IMR-90 (cell line): ENCODE measurements at regions not wholly inside any gene's neighbourhood (a gene's known extent, or its start where the extent isn't known, plus 50 kb on each side); places are given as distances from the start of the nearest gene placed in this dataset.

ENCODE experiments used
- ATAC-seq: fragments of 200-7000 bp; cut with Tn5 transposase; 2 replicates; pipeline ENCODE4 v1.9.1; 2020; ENCODE audit warnings: low read depth, mild to moderate bottlenecking, moderate library complexity
- BruUV-seq: library from RNA; stranded (reverse); fragments of 400-500 nt; replicated peaks from 2 replicates; lab custom pipeline; 2021; lab: Mats Ljungman, UMichigan
- CTCF ChIA-PET: fragments of 300-600 bp; formaldehyde crosslinking; extraction: SDS; loops from one replicate; lab custom pipeline; 2021; ENCODE audit warnings: antibody characterized with exemption; lab: Yijun Ruan, JAX
- POLR2A ChIA-PET: fragments of 300-600 bp; sonication (Branson Sonifier 250); formaldehyde crosslinking; loops from one replicate; lab custom pipeline; 2022; ENCODE audit warnings: antibody characterized with exemption; ENCODE audit not compliant: unreplicated experiment; lab: Charles Lee
- DNase-seq: peaks from one replicate; pipeline ENCODE4 v3.0.0; 2013
- H2AFZ ChIP-seq: replicated peaks from 2 replicates; pipeline ENCODE3; 2013; ENCODE audit warnings: low read length, mild to moderate bottlenecking; ENCODE audit not compliant: poor library complexity
- H2AK5ac ChIP-seq: 2 replicates; pipeline ENCODE4 v1.6.1; 2013; ENCODE audit warnings: low read depth, low read length, inconsistent platforms
- H2AK9ac ChIP-seq: replicated peaks from 2 replicates; pipeline ENCODE3; 2013; ENCODE audit warnings: mild to moderate bottlenecking, low read depth, low read length, moderate library complexity; ENCODE audit not compliant: poor library complexity
- H2BK120ac ChIP-seq: 2 replicates; pipeline ENCODE4 v1.6.1; 2013; ENCODE audit warnings: low read depth, low read length, inconsistent platforms
- H2BK15ac ChIP-seq: 3 replicates; pipeline ENCODE4 v1.6.1; 2013; ENCODE audit warnings: low read depth, low read length, inconsistent platforms
- H2BK20ac ChIP-seq: 2 replicates; pipeline ENCODE4 v1.6.1; 2013; ENCODE audit warnings: low read depth, mild to moderate bottlenecking, inconsistent platforms, low read length, moderate library complexity
- H2BK5ac ChIP-seq: 2 replicates; pipeline ENCODE4 v1.6.1; 2013; ENCODE audit warnings: mild to moderate bottlenecking, low read depth, low read length, inconsistent platforms; ENCODE audit not compliant: poor library complexity, severe bottlenecking
- H3K14ac ChIP-seq: replicated peaks from 2 replicates; pipeline ENCODE4 v1.6.1; 2013; ENCODE audit warnings: low read depth, low read length, inconsistent platforms
- H3K18ac ChIP-seq: 2 replicates; pipeline ENCODE4 v1.6.1; 2013; ENCODE audit warnings: low read depth, low read length, control low read depth
- H3K23ac ChIP-seq: 2 replicates; pipeline ENCODE4 v1.6.1; 2013; ENCODE audit warnings: low read depth, low read length, inconsistent platforms
- H3K27ac ChIP-seq: 2 replicates; pipeline ENCODE4 v1.5.1; 2013; ENCODE audit warnings: mild to moderate bottlenecking, control low read depth, low read length; ENCODE audit not compliant: insufficient read depth
- H3K27me3 ChIP-seq: 2 replicates; pipeline ENCODE4 v1.6.1; 2013; ENCODE audit warnings: low read length; ENCODE audit not compliant: control insufficient read depth, insufficient read depth
- H3K36me3 ChIP-seq: 2 replicates; pipeline ENCODE4 v1.6.1; 2013; ENCODE audit warnings: low read length, mixed read lengths; ENCODE audit not compliant: control insufficient read depth, insufficient read depth
- H3K4ac ChIP-seq: 2 replicates; pipeline ENCODE4 v1.6.1; 2013; ENCODE audit warnings: low read depth, low read length, inconsistent platforms
- H3K4me1 ChIP-seq: 2 replicates; pipeline ENCODE4 v1.6.1; 2013; ENCODE audit warnings: low read length, mixed read lengths; ENCODE audit not compliant: control insufficient read depth, insufficient read depth
- H3K4me2 ChIP-seq: 2 replicates; pipeline ENCODE4 v1.6.1; 2013; ENCODE audit warnings: low read depth, mild to moderate bottlenecking, control low read depth, low read length, moderate library complexity
- H3K4me3 ChIP-seq: 2 replicates; pipeline ENCODE4 v1.5.1; 2013; ENCODE audit warnings: low read depth, mild to moderate bottlenecking, control low read depth, low read length, moderate library complexity; ENCODE audit not compliant: insufficient read depth
- H3K56ac ChIP-seq: 2 replicates; pipeline ENCODE4 v1.6.1; 2013; ENCODE audit warnings: low read length, inconsistent platforms; ENCODE audit not compliant: insufficient read depth; ENCODE audit errors: extremely low read depth
- H3K79me1 ChIP-seq, 2 experiments: 2 replicates each; pipeline ENCODE4 v1.6.1; 2013; ENCODE audit warnings: low read length in 2 of 2, inconsistent platforms in 1 of 2, low read depth in 1 of 2
- H3K9ac ChIP-seq: 2 replicates; pipeline ENCODE4 v1.6.1; 2013; ENCODE audit warnings: low read depth, low read length, control low read depth
- H3K9me1 ChIP-seq: 2 replicates; pipeline ENCODE4 v1.6.1; 2013; ENCODE audit warnings: low read length, inconsistent platforms; ENCODE audit not compliant: insufficient read depth
- H3K9me3 ChIP-seq: 2 replicates; pipeline ENCODE4 v1.6.1; 2013; ENCODE audit warnings: low read length; ENCODE audit not compliant: control insufficient read depth, insufficient read depth
- H4K20me1 ChIP-seq: 2 replicates; pipeline ENCODE4 v1.6.1; 2013; ENCODE audit warnings: low read length, inconsistent platforms; ENCODE audit not compliant: insufficient read depth
- H4K5ac ChIP-seq: 2 replicates; pipeline ENCODE4 v1.6.1; 2013; ENCODE audit warnings: mild to moderate bottlenecking, low read depth, low read length, control low read depth
- H4K8ac ChIP-seq, 2 experiments: 2 replicates each; pipeline ENCODE4 v1.6.1; 2013; ENCODE audit warnings: low read depth in 2 of 2, low read length in 2 of 2, control low read depth in 1 of 2, inconsistent platforms in 1 of 2
- H4K91ac ChIP-seq: 2 replicates; pipeline ENCODE4 v1.6.1; 2013; ENCODE audit warnings: low read depth, low read length, inconsistent platforms; ENCODE audit not compliant: insufficient read depth
- BHLHE40 ChIP-seq: fragments of 150-350 bp; IDR thresholded peaks from 2 replicates; pipeline ENCODE4 v1.6.1; 2016; ENCODE audit warnings: mild to moderate bottlenecking, low read depth, low read length
- CEBPB ChIP-seq: IDR thresholded peaks from 2 replicates; pipeline ENCODE4 v1.6.1; 2012; ENCODE audit warnings: low read depth, low read length, improper control_type of control experiment
- CHD1 ChIP-seq: IDR thresholded peaks from 2 replicates; pipeline ENCODE4 v1.6.1; 2012; ENCODE audit warnings: low read depth, low read length, improper control_type of control experiment
- CTCF ChIP-seq: conservative IDR thresholded peaks from 2 replicates; pipeline ENCODE4 v1.5.1; 2012; ENCODE audit warnings: mild to moderate bottlenecking, low read depth, low read length, improper control_type of control experiment
- ELK1 ChIP-seq: fragments of 150-350 bp; IDR thresholded peaks from 2 replicates; pipeline ENCODE4 v1.6.1; 2016; ENCODE audit warnings: low read depth, mild to moderate bottlenecking, low read length, moderate library complexity, borderline replicate concordance
- FOS ChIP-seq: fragments of 150-350 bp; IDR thresholded peaks from 2 replicates; pipeline ENCODE4 v1.6.1; 2016; ENCODE audit warnings: low read depth, low read length
- MAFK ChIP-seq: IDR thresholded peaks from 2 replicates; pipeline ENCODE4 v1.6.1; 2012; ENCODE audit warnings: low read depth, low read length, improper control_type of control experiment
- MAZ ChIP-seq: IDR thresholded peaks from 2 replicates; pipeline ENCODE4 v1.6.1; 2012; ENCODE audit warnings: low read depth, mild to moderate bottlenecking, low read length, improper control_type of control experiment, moderate library complexity, borderline replicate concordance
- MXI1 ChIP-seq: IDR thresholded peaks from 2 replicates; pipeline ENCODE4 v1.6.1; 2012; ENCODE audit warnings: low read depth, mild to moderate bottlenecking, low read length, moderate library complexity, borderline replicate concordance
- NFE2L2 ChIP-seq: fragments of 150-350 bp; IDR thresholded peaks from 2 replicates; pipeline ENCODE4 v1.6.1; 2016; ENCODE audit warnings: low read depth, mild to moderate bottlenecking, low read length
- POLR2A ChIP-seq: IDR thresholded peaks from 2 replicates; pipeline ENCODE4 v1.6.1; 2012; ENCODE audit warnings: mild to moderate bottlenecking, low read depth, low read length
- RAD21 ChIP-seq: IDR thresholded peaks from 2 replicates; pipeline ENCODE4 v1.6.1; 2012; ENCODE audit warnings: low read length, improper control_type of control experiment
- RCOR1 ChIP-seq: IDR thresholded peaks from 2 replicates; pipeline ENCODE4 v1.6.1; 2012; ENCODE audit warnings: mild to moderate bottlenecking, low read length, improper control_type of control experiment; ENCODE audit not compliant: insufficient replicate concordance
- RFX5 ChIP-seq: IDR thresholded peaks from 2 replicates; pipeline ENCODE4 v1.8.0; 2012; ENCODE audit warnings: low read depth, mild to moderate bottlenecking, low read length, moderate library complexity
- SMC3 ChIP-seq: fragments of 150-350 bp; IDR thresholded peaks from 2 replicates; pipeline ENCODE4 v1.6.1; 2016; ENCODE audit warnings: low read depth, mild to moderate bottlenecking, antibody characterized with exemption, low read length, moderate library complexity
- WGBS, 2 experiments: methylation state at CpG; one replicate each; pipeline versions ENCODE4 v1.1.5 to v1.1.7; 2013; ENCODE audit warnings: missing lambda C conversion rate in 2 of 2; ENCODE audit not compliant: insufficient read length in 1 of 2; ENCODE audit errors: extremely low coverage in 2 of 2; 5-methylcytosine and 5-hydroxymethylcytosine counted together
- dilution Hi-C: fragments of 300-500 bp; cut with HindIII; formaldehyde crosslinking; loops from one replicate; pipeline ENCODE4 v1.14.3; 2018; ENCODE audit warnings: low sequenced_read_pairs; ENCODE audit not compliant: unreplicated experiment
- in situ Hi-C: fragments of 300-500 bp; cut with MboI; formaldehyde crosslinking; loops from 3 replicates; pipeline ENCODE4 v1.14.3; 2019; ENCODE audit warnings: low sequenced_read_pairs, inconsistent platforms, mixed read lengths
- intact Hi-C: fragments of 100-400 bp; cut with micrococcal nuclease; formaldehyde crosslinking; loops from 2 replicates; pipeline ENCODE4 v1.10.0; 2022
- TF ChIP-seq, protein P1 (sequence below): fragments of 150-350 bp; IDR thresholded peaks from 2 replicates; pipeline ENCODE4 v1.6.1; 2017; ENCODE audit warnings: mild to moderate bottlenecking, antibody characterized with exemption, low read length, low read depth

- no TSS peak for BruUV-seq
- H3K18ac ChIP-seq, result no peak overlapping the region
- no peak overlapping the region for H2AFZ ChIP-seq
- H3K9me1 ChIP-seq, result no peaks in the 10 kb centered on the region
- TF ChIP-seq, protein P1, sequence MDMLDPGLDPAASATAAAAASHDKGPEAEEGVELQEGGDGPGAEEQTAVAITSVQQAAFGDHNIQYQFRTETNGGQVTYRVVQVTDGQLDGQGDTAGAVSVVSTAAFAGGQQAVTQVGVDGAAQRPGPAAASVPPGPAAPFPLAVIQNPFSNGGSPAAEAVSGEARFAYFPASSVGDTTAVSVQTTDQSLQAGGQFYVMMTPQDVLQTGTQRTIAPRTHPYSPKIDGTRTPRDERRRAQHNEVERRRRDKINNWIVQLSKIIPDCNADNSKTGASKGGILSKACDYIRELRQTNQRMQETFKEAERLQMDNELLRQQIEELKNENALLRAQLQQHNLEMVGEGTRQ, result no peak
- no peak for TF ChIP-seq ELK1
- TF ChIP-seq MAZ, result no peak
- TF ChIP-seq RCOR1, result no peak
- no peak for TF ChIP-seq POLR2A
- TF ChIP-seq CTCF, result no peak
- TF ChIP-seq SMC3, result no peak
- TF ChIP-seq CHD1, result no peak
- no peak for TF ChIP-seq RAD21
- TF ChIP-seq MXI1, result no peak
- no peak for TF ChIP-seq MAFK
- TF ChIP-seq CEBPB, result no peak
- no peak for TF ChIP-seq BHLHE40
- no peak for TF ChIP-seq FOS
- no peak for TF ChIP-seq NFE2L2
- no peak for TF ChIP-seq RFX5
- H2AK5ac ChIP-seq, result no peak overlapping the region
- H3K9ac ChIP-seq, result no peak overlapping the region
- no peaks in the 10 kb centered on the region for H4K20me1 ChIP-seq
- H3K4me3 ChIP-seq, result no peak overlapping the region
- no peak overlapping the region for H2BK5ac ChIP-seq
- no peak overlapping the region for H4K8ac ChIP-seq
- intact Hi-C loops (no loop called here), dilution Hi-C loops (no loop called here), in situ Hi-C loops (no loop called here)
- no peak overlapping the region for H3K27ac ChIP-seq
- no peaks in the 10 kb centered on the region for H3K27me3 ChIP-seq
- no peaks in the 10 kb centered on the region for H3K4me1 ChIP-seq
- DNase-seq (no peak), ATAC-seq (no peak)
- WGBS, 2 experiments, result no CpG with 5 or more reads among the region's 3 CpGs
- no peaks in the 10 kb centered on the region for H3K36me3 ChIP-seq
- H3K14ac ChIP-seq, result no peak overlapping the region
- no peak overlapping the region for H4K5ac ChIP-seq
- H3K4ac ChIP-seq, result no peak overlapping the region
- no peak overlapping the region for H2BK120ac ChIP-seq
- no peak overlapping the region for H2BK20ac ChIP-seq
- H4K91ac ChIP-seq, result no peak overlapping the region
- no peaks in the 10 kb centered on the region for H3K79me1 ChIP-seq
- no peak overlapping the region for H2BK15ac ChIP-seq
- no peak overlapping the region for H3K4me2 ChIP-seq
- H3K9me3 ChIP-seq, result no peaks in the 10 kb centered on the region; the same call in 1 of the 2 replicates
- H3K56ac ChIP-seq, result no peak overlapping the region
- H3K23ac ChIP-seq, result no peak overlapping the region
- no peak overlapping the region for H2AK9ac ChIP-seq
- ChIA-PET CTCF (interaction anchor here (0.6 kb wide), 1 partner anchor 20 kb away, joined by 4 read pairs; no protein-coding TSS in a partner anchor), POLR2A (no interaction called here)
Measured at GRCh38 chr9:13879011-13879410, 434.9 kb downstream of the NFIB start.
